ENCODE measurements at regions not wholly inside any gene's neighbourhood (a gene's known extent, or its start where the extent isn't known, plus 50 kb on each side); places are given as distances from the start of the nearest gene placed in this dataset.

GRCh38 chr5:25393256-25393655, 748.5 kb upstream of the CDH10 start:
- no peaks in the 10 kb centered on the region for H3K4me1 Mint-ChIP-seq (ENCODE audit: unreplicated experiment)
- H3K27me3 Mint-ChIP-seq (ENCODE audit: unreplicated experiment), result no peaks in the 10 kb centered on the region
- H3K9me3 Mint-ChIP-seq (ENCODE audit: unreplicated experiment), result peaks cover 19% of the 10 kb centered on the region
- DNase-seq (ENCODE audit: extremely low spot score, unreplicated experiment), result no peak
- H3K4me3 Mint-ChIP-seq (ENCODE audit: unreplicated experiment), result no peak overlapping the region
- no peak overlapping the region for H3K27ac Mint-ChIP-seq (ENCODE audit: unreplicated experiment)
- no peaks in the 10 kb centered on the region for H3K36me3 Mint-ChIP-seq (ENCODE audit: unreplicated experiment)
- no peak for TF ChIP-seq CTCF (IDR thresholded peaks at IDR 0.05)

- H3K27ac Mint-ChIP-seq (ENCODE audit: unreplicated experiment), result no peak overlapping the region
- H3K36me3 Mint-ChIP-seq (ENCODE audit: unreplicated experiment), result no peaks in the 10 kb centered on the region
- peaks cover 20% of the 10 kb centered on the region for H3K9me3 Mint-ChIP-seq (ENCODE audit: unreplicated experiment)
- H3K27me3 Mint-ChIP-seq (ENCODE audit: unreplicated experiment), result no peaks in the 10 kb centered on the region
- H3K4me3 Mint-ChIP-seq (ENCODE audit: unreplicated experiment), result no peak overlapping the region
- no peaks in the 10 kb centered on the region for H3K4me1 Mint-ChIP-seq (ENCODE audit: unreplicated experiment)
- TF ChIP-seq CTCF (IDR thresholded peaks at IDR 0.05), result no peak
- no peak for DNase-seq (ENCODE audit: extremely low spot score, unreplicated experiment)
Measured at GRCh38 chr5:25387953-25388352, 743.2 kb upstream of the CDH10 start.

- Mint-ChIP-seq H3K4me3 (ENCODE audit: unreplicated experiment) (no peak overlapping the region), H3K27ac (ENCODE audit: unreplicated experiment) (no peak overlapping the region), H3K9me3 (ENCODE audit: unreplicated experiment) (peaks cover 36% of the 10 kb centered on the region), H3K4me1 (ENCODE audit: unreplicated experiment) (no peaks in the 10 kb centered on the region), H3K36me3 (ENCODE audit: unreplicated experiment) (no peaks in the 10 kb centered on the region), H3K27me3 (ENCODE audit: unreplicated experiment) (no peaks in the 10 kb centered on the region)
- no peak for DNase-seq (ENCODE audit: extremely low spot score, unreplicated experiment)
- TF ChIP-seq CTCF (IDR thresholded peaks at IDR 0.05), result no peak
Measured at GRCh38 chr5:25362799-25363198, 718.0 kb upstream of the CDH10 start.

DNA sequence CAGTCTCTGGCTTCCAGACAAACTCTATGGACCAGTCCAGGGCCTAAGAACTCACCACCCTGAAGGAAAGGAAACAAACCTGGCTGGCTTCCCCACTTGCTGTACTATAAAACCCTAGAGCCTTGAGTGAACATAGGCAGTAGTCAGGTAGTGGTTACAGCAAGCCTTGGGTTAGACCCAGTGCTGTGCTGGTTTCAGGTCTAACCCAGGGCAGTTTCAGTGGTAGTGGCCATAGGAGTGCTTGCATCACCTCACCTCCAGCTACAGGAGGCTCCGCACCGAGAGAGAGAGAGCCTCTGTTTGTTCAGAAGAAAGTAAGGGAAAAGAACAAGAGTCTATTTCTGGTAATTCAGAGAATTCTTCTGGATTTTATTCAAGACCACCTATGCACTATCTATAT, 714.1 kb upstream of the CDH10 start:
- peaks cover 38% of the 10 kb centered on the region for H3K9me3 Mint-ChIP-seq (ENCODE audit: unreplicated experiment)

DNA sequence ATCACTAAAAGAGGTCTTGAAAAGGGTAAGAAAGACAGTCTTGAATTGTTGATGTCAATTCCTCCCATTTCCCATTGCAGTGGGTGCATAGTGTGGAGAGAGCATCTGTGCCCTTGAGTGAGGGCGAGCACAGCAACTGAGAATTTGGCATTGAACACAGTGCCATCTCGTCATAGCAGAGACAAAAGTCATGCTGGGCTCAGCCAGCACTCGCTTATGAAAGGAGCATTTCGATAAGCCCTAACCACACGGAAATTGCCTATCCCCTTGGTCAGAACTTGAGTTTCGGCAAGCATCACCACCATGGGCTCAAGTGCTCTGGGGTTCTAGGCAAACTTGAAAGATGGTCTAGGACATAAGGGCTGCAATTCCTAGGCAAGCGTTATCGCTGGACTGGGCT, 712.8 kb upstream of the CDH10 start:
- no peaks in the 10 kb centered on the region for H3K27me3 Mint-ChIP-seq (ENCODE audit: unreplicated experiment)
- no peak overlapping the region for H3K27ac Mint-ChIP-seq (ENCODE audit: unreplicated experiment)
- no peak for TF ChIP-seq CTCF (IDR thresholded peaks at IDR 0.05)
- no peaks in the 10 kb centered on the region for H3K36me3 Mint-ChIP-seq (ENCODE audit: unreplicated experiment)
- no peaks in the 10 kb centered on the region for H3K4me1 Mint-ChIP-seq (ENCODE audit: unreplicated experiment)
- DNase-seq (ENCODE audit: extremely low spot score, unreplicated experiment), result no peak
- peaks cover 43% of the 10 kb centered on the region for H3K9me3 Mint-ChIP-seq (ENCODE audit: unreplicated experiment)
- no peak overlapping the region for H3K4me3 Mint-ChIP-seq (ENCODE audit: unreplicated experiment)

More for the DNA sequence above, 714.1 kb upstream of the CDH10 start:
- TF ChIP-seq CTCF (IDR thresholded peaks at IDR 0.05), result no peak
- Mint-ChIP-seq H3K4me1 (ENCODE audit: unreplicated experiment) (no peaks in the 10 kb centered on the region), H3K4me3 (ENCODE audit: unreplicated experiment) (no peak overlapping the region), H3K27ac (ENCODE audit: unreplicated experiment) (no peak overlapping the region), H3K36me3 (ENCODE audit: unreplicated experiment) (no peaks in the 10 kb centered on the region), H3K27me3 (ENCODE audit: unreplicated experiment) (no peaks in the 10 kb centered on the region)
- no peak for DNase-seq (ENCODE audit: extremely low spot score, unreplicated experiment)

Data from osteocyte (in vitro differentiated cells).